HepG2 (cell line): ENCODE measurements at regions not wholly inside any gene's neighbourhood (a gene's known extent, or its start where the extent isn't known, plus 50 kb on each side); places are given as distances from the start of the nearest gene placed in this dataset.

Experiments
- ATAC-seq: fragments of 200-7000 bp; cut with Tn5 transposase; 3 replicates; pipeline ENCODE4 v1.9.1; 2020; ENCODE audit warnings: mild to moderate bottlenecking, moderate library complexity
- BruUV-seq: library from RNA; stranded (reverse); fragments of 400-500 nt; replicated peaks from 2 replicates; lab custom pipeline; 2021; lab: Mats Ljungman, UMichigan
- CTCF ChIA-PET: fragments of 300-600 bp; formaldehyde crosslinking; extraction: SDS; loops from one replicate; lab custom pipeline; 2021; ENCODE audit warnings: low total read pairs, inconsistent platforms, low intra/inter-chr PET ratio; lab: Yijun Ruan, JAX
- POLR2A ChIA-PET: fragments of 350-600 bp; sonication (Branson Sonifier 250); formaldehyde crosslinking; loops from one replicate; lab custom pipeline; 2020; ENCODE audit warnings: antibody characterized with exemption, inconsistent platforms; lab: Yijun Ruan, JAX
- DNase-seq: peaks from one replicate; pipeline ENCODE4 v3.0.0-alpha.2; 2015; ENCODE audit warnings: low spot score
- FAIRE-seq: peaks from 3 replicates; lab custom pipeline; 2011; peaks lifted over from hg19 to GRCh38; lab: Jason Lieb, UNC
- H2AFZ ChIP-seq: one replicate; pipeline ENCODE4 v1.6.1; 2011; ENCODE audit warnings: low read length, inconsistent platforms
- H3K27ac ChIP-seq: fragments of 300-600 bp; 3 replicates; pipeline ENCODE4 v1.8.0; 2011; ENCODE audit warnings: mixed run types, mild to moderate bottlenecking, mixed read lengths, low read length, inconsistent platforms; ENCODE audit not compliant: insufficient read depth; ENCODE audit errors: extremely low read length
- H3K27me3 ChIP-seq, 2 experiments: fragments of 200-600 bp in 1 of 2; 2 replicates in 1 of 2; 3 replicates in 1 of 2; pipeline versions ENCODE4 v1.6.0 to v1.8.0; 2011; ENCODE audit warnings: low read length in 2 of 2, mild to moderate bottlenecking in 2 of 2, moderate library complexity in 2 of 2, inconsistent platforms in 1 of 2; ENCODE audit not compliant: insufficient read depth in 2 of 2, control insufficient read depth in 1 of 2
- H3K36me3 ChIP-seq, 2 experiments: fragments of 200-600 bp in 1 of 2; replicated peaks in 1 of 2; 2 replicates in 1 of 2; 3 replicates in 1 of 2; pipeline versions ENCODE4 v1.5.1 to v1.8.0; 2011; ENCODE audit warnings: low read length in 2 of 2, inconsistent platforms in 1 of 2; ENCODE audit not compliant: insufficient read depth in 2 of 2, control insufficient read depth in 1 of 2
- H3K4me1 ChIP-seq: 2 replicates; pipeline ENCODE4 v1.5.1; 2012; ENCODE audit warnings: low read length, inconsistent platforms; ENCODE audit not compliant: insufficient read depth
- H3K4me2 ChIP-seq: 2 replicates; pipeline ENCODE4 v1.6.0; 2011; ENCODE audit warnings: low read depth, low read length, inconsistent platforms
- H3K4me3 ChIP-seq, 3 experiments: fragments of 200-600 bp in 1 of 3; sonication (generic), shearing (Covaris generic) in 1 of 3; replicated peaks in 1 of 3; 2 replicates each; pipeline ENCODE4 v1.5.1; 2011 to 2016; ENCODE audit warnings: low read length in 3 of 3, inconsistent platforms in 2 of 3, low read depth in 2 of 3, mild to moderate bottlenecking in 2 of 3, control low read depth in 1 of 3, mixed read lengths in 1 of 3; ENCODE audit not compliant: insufficient read depth in 1 of 3
- H3K79me2 ChIP-seq: one replicate; pipeline ENCODE4 v1.6.1; 2011; ENCODE audit warnings: low read length, inconsistent platforms; ENCODE audit not compliant: insufficient read depth
- H3K9ac ChIP-seq: 2 replicates; pipeline ENCODE4 v1.6.0; 2011; ENCODE audit warnings: mild to moderate bottlenecking, low read depth, low read length, inconsistent platforms; ENCODE audit not compliant: insufficient read depth
- H3K9me3 ChIP-seq: 2 replicates; pipeline ENCODE4 v1.5.1; 2012; ENCODE audit warnings: mild to moderate bottlenecking, low read length
- H4K20me1 ChIP-seq: 2 replicates; pipeline ENCODE4 v1.6.0; 2011; ENCODE audit warnings: inconsistent platforms, mild to moderate bottlenecking, low read length, moderate library complexity; ENCODE audit not compliant: insufficient read depth
- DNMT1 ChIP-seq: sonication (generic); formaldehyde crosslinking; IDR thresholded peaks from 2 replicates; pipeline ENCODE4 v1.5.1; 2020; ENCODE audit warnings: mild to moderate bottlenecking, missing genetic modification reagents
- HIVEP1 ChIP-seq: sonication (generic); formaldehyde crosslinking; IDR thresholded peaks from 2 replicates; pipeline ENCODE4 v1.4.0; 2020; ENCODE audit warnings: mild to moderate bottlenecking, missing genetic modification reagents
- ISL2 ChIP-seq: sonication (generic); formaldehyde crosslinking; IDR thresholded peaks from 2 replicates; pipeline ENCODE4 v1.5.0; 2020; ENCODE audit warnings: missing genetic modification reagents
- KLF13 ChIP-seq: sonication (generic); formaldehyde crosslinking; IDR thresholded peaks from 2 replicates; pipeline ENCODE4 v1.4.0; 2020; ENCODE audit warnings: mild to moderate bottlenecking, missing genetic modification reagents
- POLR2AphosphoS2 ChIP-seq: IDR thresholded peaks from 2 replicates; pipeline ENCODE4 v1.6.1; 2011; ENCODE audit warnings: low read depth, low read length, improper control_type of control experiment
- REPIN1 ChIP-seq: sonication (generic); formaldehyde crosslinking; IDR thresholded peaks from 2 replicates; pipeline ENCODE4 v1.8.0; 2022; ENCODE audit warnings: missing genetic modification reagents, low read depth, mild to moderate bottlenecking, borderline replicate concordance
- ZBTB2 ChIP-seq: sonication (generic); formaldehyde crosslinking; IDR thresholded peaks from 2 replicates; pipeline ENCODE4 v1.8.0; 2022; ENCODE audit warnings: low read depth, missing genetic modification reagents
- ZFX ChIP-seq: sonication (generic); formaldehyde crosslinking; IDR thresholded peaks from 2 replicates; pipeline ENCODE4 v1.4.0; 2020; ENCODE audit warnings: mild to moderate bottlenecking, low read depth, missing genetic modification reagents, moderate library complexity
- ZNF460 ChIP-seq: sonication (generic); formaldehyde crosslinking; IDR thresholded peaks from 2 replicates; pipeline ENCODE4 v1.5.1; 2020; ENCODE audit warnings: missing genetic modification reagents, mild to moderate bottlenecking, borderline replicate concordance
- ZNF468 ChIP-seq: sonication (generic); formaldehyde crosslinking; IDR thresholded peaks from 2 replicates; pipeline ENCODE4 v1.8.0; 2022; ENCODE audit warnings: mild to moderate bottlenecking, moderate library complexity, missing genetic modification reagents
- ZNF577 ChIP-seq: sonication (generic); formaldehyde crosslinking; IDR thresholded peaks from 2 replicates; pipeline ENCODE4 v1.4.0; 2020; ENCODE audit warnings: mild to moderate bottlenecking, low read depth, missing genetic modification reagents, borderline replicate concordance
- ZNF652 ChIP-seq: IDR thresholded peaks from 2 replicates; pipeline ENCODE4 v1.6.1; 2016; ENCODE audit warnings: low read depth, borderline replicate concordance
- ZNF792 ChIP-seq: IDR thresholded peaks from 2 replicates; pipeline ENCODE4 v1.6.1; 2016
- WGBS: methylation state at CpG from one replicate; pipeline ENCODE4 v1.1.6; 2017; ENCODE audit warnings: low lambda C conversion rate; 5-methylcytosine and 5-hydroxymethylcytosine counted together
- in situ Hi-C: cut with HindIII; loops from 2 replicates; pipeline ENCODE4 v1.10.0; 2017; ENCODE audit warnings: low pct_unique_long_range_greater_than_20kb; ENCODE audit not compliant: extremely low pct_ligation_motif_present
- intact Hi-C: fragments of 100-400 bp; cut with micrococcal nuclease; formaldehyde crosslinking; loops from one replicate; pipeline ENCODE4 v1.10.0; 2022; ENCODE audit not compliant: unreplicated experiment
- TF ChIP-seq, protein P1 (sequence below): sonication (generic); formaldehyde crosslinking; conservative IDR thresholded peaks from 2 replicates; pipeline ENCODE4 v1.8.0; 2022; ENCODE audit warnings: low read depth, missing genetic modification reagents
- TF ChIP-seq, protein P2 (sequence below): sonication (generic); formaldehyde crosslinking; IDR thresholded peaks from 2 replicates; pipeline ENCODE4 v1.8.0; 2022; ENCODE audit warnings: missing genetic modification reagents, low read depth, mild to moderate bottlenecking, borderline replicate concordance

- no TSS peak for BruUV-seq
- peaks cover 4 to 36% of the 10 kb centered on the region in 2 experiments for H3K27me3 ChIP-seq
- CTCF ChIA-PET = no interaction called here
Observed at GRCh38 chr18:5630900-5631413, 87.2 kb upstream of the EPB41L3 start.

GRCh38 chr18:5630057-5630899 lies 86.5 kb upstream of the EPB41L3 start:
- ChIA-PET CTCF (no interaction called here), POLR2A (no interaction called here)
- H2AFZ ChIP-seq = no peak overlapping the region
- peak; percentile 87 for ATAC-seq
- H3K4me1 ChIP-seq = peaks cover 14% of the 10 kb centered on the region
- BruUV-seq = no TSS peak
- H3K9me3 ChIP-seq = no peaks in the 10 kb centered on the region
- H3K9ac ChIP-seq = no peak overlapping the region
- no peak overlapping the region for H3K4me3 ChIP-seq
- H3K4me2 ChIP-seq = no peak overlapping the region
- FAIRE-seq = no peak
- H3K79me2 ChIP-seq = no peaks in the 10 kb centered on the region
- H4K20me1 ChIP-seq = no peaks in the 10 kb centered on the region
- peaks cover 4 to 37% of the 10 kb centered on the region in 2 experiments for H3K27me3 ChIP-seq
- H3K27ac ChIP-seq = no peak overlapping the region
- in situ Hi-C loops = no loop called here
- 58% methylated on average over 9 of the region's 79 CpGs for WGBS
- DNase-seq = no peak
- no peaks in the 10 kb centered on the region for H3K36me3 ChIP-seq
- intact Hi-C loops = no loop called here
- TF ChIP-seq REPIN1 (no peak), ZBTB2 (CRISPR knock-in tag) (no peak), ZNF652 (no peak), POLR2AphosphoS2 (no peak), ZNF460 (CRISPR knock-in tag) (no peak), ZNF792 (CRISPR knock-in tag) (no peak), ZNF468 (CRISPR knock-in tag) (no peak), ISL2 (no peak), KLF13 (no peak), ZNF577 (CRISPR knock-in tag) (no peak), ZFX (CRISPR knock-in tag) (no peak), HIVEP1 (CRISPR knock-in tag) (no peak)
- TF ChIP-seq, protein P1, sequence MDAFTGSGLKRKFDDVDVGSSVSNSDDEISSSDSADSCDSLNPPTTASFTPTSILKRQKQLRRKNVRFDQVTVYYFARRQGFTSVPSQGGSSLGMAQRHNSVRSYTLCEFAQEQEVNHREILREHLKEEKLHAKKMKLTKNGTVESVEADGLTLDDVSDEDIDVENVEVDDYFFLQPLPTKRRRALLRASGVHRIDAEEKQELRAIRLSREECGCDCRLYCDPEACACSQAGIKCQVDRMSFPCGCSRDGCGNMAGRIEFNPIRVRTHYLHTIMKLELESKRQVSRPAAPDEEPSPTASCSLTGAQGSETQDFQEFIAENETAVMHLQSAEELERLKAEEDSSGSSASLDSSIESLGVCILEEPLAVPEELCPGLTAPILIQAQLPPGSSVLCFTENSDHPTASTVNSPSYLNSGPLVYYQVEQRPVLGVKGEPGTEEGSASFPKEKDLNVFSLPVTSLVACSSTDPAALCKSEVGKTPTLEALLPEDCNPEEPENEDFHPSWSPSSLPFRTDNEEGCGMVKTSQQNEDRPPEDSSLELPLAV (CRISPR knock-in tag) = no peak
- TF ChIP-seq, protein P2, sequence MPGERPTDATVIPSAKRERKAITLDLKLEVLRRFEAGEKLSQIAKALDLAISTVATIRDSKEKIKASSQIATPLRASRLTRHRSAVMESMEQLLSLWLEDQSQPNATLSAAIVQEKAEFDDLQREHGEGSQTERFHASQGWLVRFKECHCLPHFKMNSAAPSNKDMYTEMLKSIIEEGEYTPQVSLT (CRISPR knock-in tag) = no peak

More at GRCh38 chr18:5630900-5631413, 87.2 kb upstream of the EPB41L3 start:
- no peak for ATAC-seq
- H3K4me2 ChIP-seq = no peak overlapping the region
- no peak for DNase-seq
- H3K4me3 ChIP-seq = no peak overlapping the region
- H3K9ac ChIP-seq = no peak overlapping the region
- 46% methylated on average over 12 of the region's 12 CpGs for WGBS
- no peaks in the 10 kb centered on the region for H3K36me3 ChIP-seq
- no peak overlapping the region for H3K27ac ChIP-seq
- H2AFZ ChIP-seq = no peak overlapping the region
- TF ChIP-seq DNMT1 (CRISPR knock-in tag) = no peak
- TF ChIP-seq, all 625 proteins: peak for 0
- in situ Hi-C loops (no loop called here), intact Hi-C loops (no loop called here)
- Histone ChIP-seq H3K79me2 (no peaks in the 10 kb centered on the region), H3K4me1 (peaks cover 14% of the 10 kb centered on the region), H3K9me3 (no peaks in the 10 kb centered on the region), H4K20me1 (no peaks in the 10 kb centered on the region)
- no peak for FAIRE-seq
- POLR2A ChIA-PET = no interaction called here
